ENCODE measurements at regions not wholly inside any gene's neighbourhood (a gene's known extent, or its start where the extent isn't known, plus 50 kb on each side); places are given as distances from the start of the nearest gene placed in this dataset.

GRCh38 chr3:143215059-143215458, 95.5 kb downstream of the CHST2 start:
- no peak for TF ChIP-seq HDAC2 (IDR thresholded peaks at IDR 0.05)
- TF ChIP-seq HOXB13 (CRISPR knock-in tag; IDR thresholded peaks at IDR 0.05; ENCODE audit: low read depth) = no peak
- TF ChIP-seq CTCF (IDR thresholded peaks at IDR 0.05) = no peak
- TF ChIP-seq POLR2A (IDR thresholded peaks at IDR 0.05; ENCODE audit: low read length) = no peak
- TF ChIP-seq PBX3 (IDR thresholded peaks at IDR 0.05) = no peak
